GM19239 (cell line): ENCODE measurements at regions not wholly inside any gene's neighbourhood (a gene's known extent, or its start where the extent isn't known, plus 50 kb on each side); places are given as distances from the start of the nearest gene placed in this dataset.
"Not testable (repeated sequence)": the region's sequence is repeated elsewhere in the genome, so short reads cannot be mapped to it uniquely, and the experiment has no call there.

ENCODE experiments used
- DNase-seq: peaks from one replicate; pipeline ENCODE4 v3.0.0; 2011; ENCODE audit warnings: low spot score; ENCODE audit not compliant: insufficient read length
- FAIRE-seq: peaks from 2 replicates; lab custom pipeline; 2011; peaks lifted over from hg19 to GRCh38; lab: Jason Lieb, UNC

DNA sequence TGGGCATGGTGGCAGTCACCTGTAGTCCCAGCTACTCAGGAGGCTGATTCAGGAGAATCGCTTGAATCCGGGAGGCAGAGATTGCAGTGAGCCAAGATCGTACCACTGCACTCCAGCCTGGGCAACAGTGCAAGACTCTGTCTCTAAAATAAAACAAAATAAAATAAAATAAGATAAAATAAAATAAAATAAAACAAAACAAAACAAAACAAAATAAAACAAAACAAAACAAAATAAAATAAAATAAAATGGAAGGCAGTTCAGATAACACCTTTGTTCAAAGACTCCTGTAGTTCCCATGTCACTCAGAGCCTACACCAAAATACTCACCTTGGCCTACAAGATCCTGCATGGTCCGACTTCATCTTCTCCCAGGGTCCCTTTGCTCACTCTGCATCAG, 61.3 kb downstream of the SYF2 start:
- not testable (repeated sequence) for DNase-seq, FAIRE-seq

DNA sequence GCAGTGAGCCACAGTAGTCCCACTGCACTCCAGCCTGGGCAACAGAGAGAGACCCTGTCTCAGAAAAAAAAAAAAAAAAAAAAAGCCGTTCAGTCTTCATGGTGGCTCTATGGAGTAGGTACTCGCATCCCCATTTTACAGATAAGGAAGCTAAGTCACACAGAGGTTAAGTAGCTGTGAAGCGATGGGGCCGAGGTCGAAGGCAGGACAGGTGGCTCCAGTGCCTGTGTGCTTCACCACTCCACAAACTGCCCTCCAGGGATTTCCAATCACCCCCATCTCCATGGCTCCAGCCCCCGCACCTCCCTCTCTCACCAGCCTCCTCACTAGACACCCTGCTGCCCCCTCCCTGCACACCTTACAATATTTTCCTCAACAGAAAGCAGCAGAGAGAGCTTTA, 61.9 kb downstream of the SYF2 start:
- FAIRE-seq: no peak
- DNase-seq: no peak

DNA sequence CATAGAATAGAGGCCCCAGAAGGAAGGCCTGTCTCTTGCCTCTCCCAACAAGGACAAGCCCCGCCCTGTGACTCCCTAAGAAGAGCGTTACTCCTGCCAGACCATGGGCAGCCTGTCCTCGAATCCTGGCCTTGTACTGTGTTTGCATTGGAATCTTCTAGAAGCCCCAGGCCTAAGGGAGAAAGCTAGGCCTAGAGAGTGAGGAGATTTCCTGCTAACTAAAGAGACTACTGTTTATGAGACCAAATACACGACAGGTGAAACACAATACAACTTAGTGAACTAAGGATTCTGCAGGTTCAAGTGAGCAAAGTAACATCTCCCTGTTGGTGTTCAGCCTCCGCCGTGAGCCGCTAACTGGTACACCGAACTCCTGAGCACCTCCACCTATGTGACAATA, 62.7 kb downstream of the SYF2 start:
- no peak for FAIRE-seq
- DNase-seq: no peak

DNA sequence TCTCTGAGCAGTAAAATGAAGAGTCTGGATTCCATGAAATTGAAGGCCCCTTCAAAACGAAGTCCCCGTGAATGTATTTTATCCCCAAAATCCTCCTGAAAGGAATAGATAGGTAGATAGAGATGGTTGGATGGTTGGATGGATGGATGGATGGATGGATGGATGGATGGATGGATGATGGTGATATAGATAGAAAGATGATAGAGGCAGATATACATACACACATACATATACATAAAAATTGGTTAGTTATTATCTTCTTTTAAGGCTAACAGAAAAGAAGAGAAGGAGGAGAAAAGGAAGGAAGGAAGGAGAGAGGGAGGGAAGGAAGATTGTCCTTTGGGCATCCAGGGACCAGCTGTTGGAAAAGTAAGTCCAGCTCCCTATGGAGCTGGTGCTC, 63.1 kb downstream of the SYF2 start:
- FAIRE-seq: no peak

DNA sequence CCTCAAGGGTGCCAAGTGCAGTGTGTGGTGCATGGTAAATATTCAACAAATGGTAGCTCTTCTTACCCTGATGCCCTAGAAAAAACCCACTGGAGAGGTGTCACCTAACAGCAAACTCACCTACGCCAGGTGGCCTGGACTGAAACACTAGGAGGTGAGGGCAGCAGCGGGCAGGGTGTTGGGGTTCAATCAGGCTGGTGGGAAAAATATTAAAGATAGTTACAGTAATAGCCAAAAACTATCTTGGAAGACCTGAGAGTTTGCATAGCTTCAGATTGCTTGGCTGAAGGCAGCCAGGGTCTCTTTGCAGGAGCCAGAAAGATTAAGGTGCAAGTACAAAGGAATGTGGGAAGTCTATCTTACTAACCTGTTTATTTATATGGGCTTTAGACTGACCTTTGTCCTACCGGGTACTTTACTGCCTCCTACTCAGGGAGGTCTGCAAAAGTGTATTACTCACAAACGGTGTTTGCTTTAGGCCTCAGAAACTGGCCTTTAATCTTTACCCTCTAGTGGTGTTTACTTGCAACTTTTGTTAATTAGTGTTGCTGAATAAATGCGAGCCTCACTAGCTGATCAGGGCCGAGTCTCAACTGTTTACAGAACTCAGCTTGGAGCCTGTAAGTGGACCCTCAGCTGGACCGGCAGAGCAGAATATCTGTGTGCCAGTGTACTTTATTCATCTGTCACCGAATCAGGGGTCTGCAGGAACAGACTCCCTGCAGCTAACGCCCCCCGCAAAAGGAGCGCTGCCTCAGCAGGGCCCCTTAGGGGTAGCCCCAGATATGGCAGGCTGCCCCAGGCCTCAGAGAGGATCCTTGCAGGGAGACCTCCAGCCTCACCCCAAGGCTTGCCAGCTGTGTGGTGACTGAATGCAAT, 63.9 kb downstream of the SYF2 start:
- no peak for DNase-seq
- FAIRE-seq: no peak

More for the DNA sequence above, 63.1 kb downstream of the SYF2 start:
- no peak for DNase-seq

DNA sequence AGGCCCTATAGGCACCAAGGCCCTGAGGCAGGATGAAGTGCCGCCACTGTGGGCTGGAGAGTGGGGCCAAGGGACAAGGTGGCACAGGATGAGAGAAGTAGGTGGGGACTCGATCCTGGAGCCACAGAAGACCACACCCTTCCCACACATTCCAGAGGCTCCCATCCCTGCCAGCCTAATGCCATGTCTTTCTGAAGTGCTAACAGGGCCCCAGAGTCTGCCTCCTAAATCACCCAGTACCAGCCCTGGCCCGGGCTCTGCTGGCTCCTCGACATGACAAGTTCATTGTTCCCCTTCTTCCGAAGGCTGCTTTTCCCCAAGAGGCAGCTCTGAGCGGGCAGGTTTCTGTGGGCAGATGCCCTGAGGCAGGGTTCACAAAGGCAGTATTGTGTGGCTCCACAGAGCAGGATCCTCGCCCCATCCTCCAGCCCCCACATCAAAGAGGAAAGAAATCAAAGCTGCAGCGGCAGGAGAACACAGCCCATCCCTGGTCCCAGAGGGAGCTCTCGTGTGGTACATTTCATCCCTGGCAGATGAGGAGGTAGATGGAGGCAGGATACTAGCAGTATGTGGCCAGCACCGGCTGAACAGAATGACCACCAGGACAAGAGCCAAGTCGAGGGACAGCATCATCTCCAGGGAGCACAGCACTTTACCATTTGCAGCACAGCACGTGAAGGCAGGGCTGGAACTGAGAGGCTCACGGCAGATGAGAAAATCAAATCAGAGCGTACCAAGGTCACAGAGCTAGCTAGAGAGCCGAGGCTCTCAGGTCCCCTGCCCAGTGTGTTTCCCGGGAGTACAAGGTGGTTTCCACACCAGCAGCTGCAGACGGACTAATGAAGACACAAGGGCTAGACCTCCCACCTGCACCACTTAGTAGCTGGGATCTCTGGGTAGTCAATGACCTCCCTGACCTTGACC, 64.8 kb downstream of the SYF2 start:
- no peak for FAIRE-seq
- no peak for DNase-seq

DNA sequence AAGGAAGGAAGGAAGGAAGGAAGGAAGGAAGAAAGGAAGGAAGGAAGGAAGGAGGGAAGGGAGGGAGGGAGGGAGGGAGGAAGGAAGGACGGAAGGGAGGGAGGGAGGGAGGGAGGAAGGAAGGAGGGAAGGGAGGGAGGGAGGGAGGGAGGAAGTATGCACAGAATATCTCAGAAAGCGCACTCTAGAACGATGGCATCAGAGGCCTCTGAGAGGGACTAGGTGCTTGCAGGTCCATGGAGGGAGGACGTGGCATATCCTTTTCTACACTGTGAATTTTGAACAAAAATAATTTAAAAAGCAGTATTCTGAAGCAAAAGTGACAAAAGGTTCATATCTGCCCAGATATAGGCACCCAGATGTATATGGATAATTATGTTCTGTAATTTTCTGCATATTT, 65.5 kb downstream of the SYF2 start:
- FAIRE-seq: no peak
- no peak for DNase-seq

DNA sequence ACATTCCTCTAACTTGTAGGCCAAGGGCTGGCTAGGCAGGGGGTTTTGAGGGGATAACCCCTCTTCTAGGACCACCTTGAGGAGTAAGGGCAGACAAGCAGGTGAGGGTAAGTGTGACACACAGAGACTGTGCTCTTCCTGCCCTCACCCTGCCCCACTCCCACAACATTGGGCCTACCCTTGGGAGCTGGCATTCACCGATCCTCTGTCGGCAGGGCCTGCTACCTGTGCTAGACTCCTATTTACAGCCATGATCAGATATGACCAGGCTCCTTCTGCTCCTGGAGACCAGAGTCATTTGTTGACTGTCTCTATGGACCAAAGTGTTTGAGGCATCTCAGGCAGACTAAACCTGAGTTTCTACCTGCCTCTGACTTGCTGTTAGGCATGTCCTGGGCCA, 68.3 kb downstream of the SYF2 start:
- no peak for DNase-seq

DNA sequence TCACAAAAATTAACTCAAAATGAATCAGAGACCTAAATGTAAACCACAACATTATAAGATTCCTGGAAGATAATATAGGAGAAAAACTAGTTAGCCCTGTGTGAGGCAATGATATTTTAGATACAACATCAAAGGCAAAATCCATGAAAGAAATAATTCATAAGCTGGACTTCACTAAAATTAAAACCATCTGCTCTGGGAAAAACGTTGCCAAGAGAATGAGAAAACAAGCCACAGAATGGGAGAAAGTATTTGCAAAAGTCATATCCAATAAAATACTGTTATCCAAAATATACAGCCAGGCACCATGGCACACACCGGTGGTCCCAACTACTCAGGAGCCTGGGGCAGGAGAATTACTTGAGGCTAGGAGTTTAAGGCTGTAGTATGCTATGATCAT, 70.3 kb downstream of the SYF2 start:
- DNase-seq (no peak), FAIRE-seq (peak; percentile 18)

More for the DNA sequence above, 68.3 kb downstream of the SYF2 start:
- no peak for FAIRE-seq

DNA sequence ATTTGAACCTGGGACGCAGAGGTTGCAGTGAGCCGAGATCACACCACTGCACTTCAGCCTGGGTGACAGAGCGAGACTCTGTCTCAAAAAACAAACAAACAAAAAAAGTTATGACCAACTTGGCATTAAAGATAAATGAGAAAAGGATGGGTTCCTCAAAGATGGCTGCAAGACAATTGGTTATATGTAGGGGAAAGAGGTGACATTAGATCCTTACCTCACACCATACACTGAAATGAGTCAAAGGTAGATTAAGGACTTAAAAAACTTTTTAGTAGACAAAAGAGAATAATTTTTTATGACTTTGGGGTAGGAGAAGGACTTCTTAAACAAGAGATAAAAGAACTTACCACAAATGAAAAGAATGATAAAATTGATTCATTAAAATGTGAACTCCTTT, 74.5 kb downstream of the SYF2 start:
- FAIRE-seq: no peak
- no peak for DNase-seq

DNA sequence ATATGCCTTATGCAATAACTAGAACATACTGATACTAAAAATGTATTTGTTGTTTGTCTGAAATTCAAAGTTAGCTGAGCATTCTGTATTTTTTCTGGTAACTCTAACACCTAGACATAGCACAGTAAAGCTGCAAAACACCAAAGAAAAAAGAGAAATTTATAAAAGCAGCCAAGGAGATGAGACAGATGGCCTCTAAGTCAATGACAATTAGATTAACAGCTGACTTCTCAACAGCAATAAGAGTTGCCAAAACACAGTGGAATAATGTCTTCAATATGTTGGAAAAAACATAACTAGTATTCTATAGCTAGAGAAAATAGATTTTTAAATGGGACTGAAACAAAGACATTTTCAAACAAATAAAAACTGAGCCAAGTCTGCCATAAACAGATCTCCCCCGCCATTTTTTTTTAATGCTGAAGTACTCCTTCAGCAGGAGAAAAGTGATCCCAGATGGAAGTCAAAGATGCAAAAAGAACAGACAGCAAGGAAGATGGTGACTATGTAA, 81.3 kb downstream of the SYF2 start:
- FAIRE-seq (no peak), DNase-seq (no peak)

DNA sequence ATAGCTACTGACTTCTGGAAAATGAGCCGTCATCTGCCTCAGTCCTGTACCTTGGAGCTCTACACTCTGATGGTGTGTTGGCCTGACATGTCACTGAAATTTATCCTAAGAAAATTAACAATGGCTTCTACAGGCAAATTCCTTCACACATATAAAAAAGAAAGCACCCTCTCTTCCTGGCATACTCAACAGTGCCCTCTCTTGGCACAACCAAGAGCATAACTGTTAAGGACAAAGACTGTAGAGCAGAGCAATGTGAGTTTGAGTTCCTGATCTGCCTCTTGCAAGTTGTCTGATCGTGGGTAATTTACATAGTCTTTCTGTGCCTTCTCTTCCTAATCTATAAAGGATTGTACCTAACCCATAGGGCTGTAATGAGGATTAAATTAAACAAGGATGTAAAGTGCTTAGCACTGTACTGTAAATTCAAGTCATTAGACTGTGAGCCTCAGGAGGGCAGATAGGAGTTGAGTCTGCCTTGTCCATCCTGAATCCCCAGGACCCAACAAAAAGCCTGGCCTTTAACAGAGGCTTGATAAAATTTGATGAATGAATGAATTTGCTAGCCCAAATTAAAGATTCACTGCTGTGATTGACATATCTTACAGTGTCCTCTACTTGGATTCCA, 83.5 kb downstream of the SYF2 start:
- peak; percentile 26 for FAIRE-seq
- no peak for DNase-seq

DNA sequence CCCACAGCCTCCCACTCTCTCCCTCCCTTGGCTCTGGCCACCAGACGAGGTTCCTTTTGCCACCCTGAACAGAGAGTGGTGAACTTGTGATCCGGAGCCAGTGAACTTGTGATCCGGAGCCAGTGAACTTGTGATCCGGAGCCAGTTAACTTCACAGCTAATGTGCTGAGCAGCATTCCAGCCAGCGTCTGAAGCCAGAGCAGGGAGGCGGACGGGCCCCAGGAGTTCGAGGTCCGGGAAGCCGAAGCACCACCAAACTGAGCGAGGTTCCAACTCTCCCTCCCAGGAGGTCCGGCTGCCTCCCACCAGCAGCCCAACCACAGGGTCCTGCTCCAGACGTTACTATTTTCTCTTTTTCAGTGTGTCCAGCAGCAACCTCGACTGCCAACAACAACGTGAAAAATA, 85.8 kb downstream of the SYF2 start:
- no peak for DNase-seq
- FAIRE-seq: no peak

DNA sequence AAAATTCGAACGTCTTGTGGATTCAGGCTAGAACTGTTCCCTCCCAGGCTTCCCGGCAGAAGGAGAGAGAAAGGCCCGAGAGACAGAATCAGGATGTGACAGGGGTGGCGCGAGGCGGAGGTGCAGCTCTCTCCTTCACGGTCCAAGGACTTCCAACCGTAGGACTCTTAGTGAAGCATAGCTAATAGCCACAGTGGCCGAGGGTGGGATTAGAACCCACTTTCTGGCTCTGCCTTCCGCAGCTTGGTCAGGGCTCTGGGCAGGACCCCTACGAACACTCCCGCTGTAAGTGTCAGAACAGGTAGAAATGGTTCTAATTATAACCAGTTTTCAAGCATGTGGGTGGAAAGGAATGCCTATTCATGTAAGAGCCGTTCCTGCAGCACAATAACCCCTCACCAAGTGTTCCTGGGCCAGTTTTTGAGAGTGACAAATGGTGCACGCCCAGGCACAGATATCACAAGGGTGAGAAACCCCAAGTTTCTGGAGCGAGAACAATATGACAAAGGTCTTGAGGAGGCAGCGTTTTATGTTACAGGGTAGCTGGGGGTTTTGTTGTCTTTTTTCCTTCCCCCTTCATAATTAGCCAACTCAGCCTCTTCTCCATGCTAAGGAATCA, 86.4 kb downstream of the SYF2 start:
- FAIRE-seq: peak; percentile 72
- DNase-seq: no peak

DNA sequence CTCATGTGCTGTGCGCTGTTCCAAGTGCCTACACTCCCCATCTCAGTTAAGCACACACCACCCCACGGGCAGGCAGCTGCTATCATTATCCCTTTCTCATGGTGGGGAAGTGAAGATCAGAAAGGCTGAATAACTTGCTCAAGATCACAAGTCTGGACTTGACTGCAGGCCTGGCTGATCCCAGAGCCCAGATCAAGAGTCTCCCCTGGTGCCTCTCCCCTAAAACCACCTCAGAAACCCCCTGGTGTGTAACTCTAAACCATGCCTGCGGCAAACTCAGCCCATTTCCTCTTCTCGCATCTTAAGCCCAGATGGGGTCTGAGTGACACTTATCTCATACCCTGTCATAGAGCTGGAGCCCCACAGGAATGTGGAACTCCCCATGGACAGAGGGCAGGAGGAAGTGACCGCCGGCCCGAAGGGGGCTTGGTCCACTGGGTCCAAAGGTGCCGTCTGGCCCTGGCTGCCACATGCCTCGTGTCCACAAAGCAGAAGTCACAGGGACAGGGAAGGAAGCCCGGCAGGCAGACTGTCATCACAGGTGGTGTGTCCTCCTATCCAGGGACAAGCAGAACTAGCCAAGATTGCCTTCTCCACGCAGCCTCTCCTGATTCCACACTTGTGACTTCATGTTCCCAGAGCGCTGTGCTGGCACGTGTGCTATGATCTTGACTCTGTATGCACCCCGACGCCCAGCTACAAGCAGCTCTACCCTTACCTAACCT, 92.1 kb downstream of the SYF2 start:
- FAIRE-seq (peak; percentile 66), DNase-seq (peak; percentile 32)

DNA sequence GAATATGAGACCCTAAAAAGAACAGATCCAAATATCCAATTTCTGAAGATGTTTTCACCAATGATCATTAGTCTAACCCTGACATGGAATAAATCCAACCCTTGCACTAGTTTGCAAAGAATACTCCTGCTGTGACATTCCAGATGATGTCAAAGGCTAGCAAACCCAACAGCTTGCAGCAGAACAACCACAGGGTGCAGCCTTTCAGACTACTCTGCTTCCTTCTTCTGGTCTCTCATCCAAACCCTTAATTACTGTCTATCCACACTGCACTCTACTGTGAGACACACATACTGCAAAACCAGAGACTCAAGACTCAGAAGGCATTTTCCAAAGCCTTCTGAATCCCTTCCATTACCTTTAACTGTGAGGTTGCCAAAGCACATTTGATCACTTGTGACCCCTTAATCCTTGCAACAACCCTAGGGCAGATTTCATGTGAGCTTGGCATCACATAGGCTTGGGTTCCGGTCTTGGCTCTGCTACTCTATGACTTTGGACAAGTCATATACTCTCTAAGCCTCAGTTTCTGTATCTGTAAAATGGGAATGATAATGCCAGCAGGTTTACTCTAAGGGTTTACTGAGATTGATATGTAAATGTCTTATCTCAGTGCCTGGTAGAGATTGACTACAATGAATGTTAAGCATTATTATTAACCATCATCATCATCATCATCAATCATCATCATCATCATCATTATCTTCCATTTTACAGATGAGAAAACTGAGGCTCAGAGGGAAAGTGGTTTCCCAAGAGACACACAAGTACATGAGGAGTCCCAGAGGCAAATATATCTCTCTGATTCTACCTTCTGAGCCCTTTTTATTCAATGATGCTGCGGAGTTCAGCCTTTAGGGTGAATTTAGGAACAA, 94.5 kb downstream of the SYF2 start:
- no peak for DNase-seq
- FAIRE-seq: no peak

DNA sequence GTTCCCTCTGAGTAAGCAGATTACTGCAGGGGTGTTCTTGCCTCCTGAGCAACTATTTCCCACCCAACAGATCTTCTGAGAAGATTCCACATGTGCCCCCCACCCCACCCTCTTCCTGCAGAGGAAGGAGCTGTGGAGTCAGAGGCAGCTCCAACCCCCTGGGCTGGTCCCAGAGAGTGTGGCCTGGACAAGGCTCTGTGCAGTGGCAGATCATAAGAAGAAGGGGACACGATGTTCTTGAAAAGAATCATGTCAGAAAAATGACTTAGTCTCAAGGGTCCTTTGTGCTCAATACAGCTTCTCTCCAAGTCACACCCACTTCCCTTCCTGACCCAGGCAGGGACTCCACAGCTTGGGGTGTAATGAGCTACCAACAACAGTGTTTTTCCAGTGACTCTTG, 95.2 kb downstream of the SYF2 start:
- DNase-seq (no peak), FAIRE-seq (no peak)

DNA sequence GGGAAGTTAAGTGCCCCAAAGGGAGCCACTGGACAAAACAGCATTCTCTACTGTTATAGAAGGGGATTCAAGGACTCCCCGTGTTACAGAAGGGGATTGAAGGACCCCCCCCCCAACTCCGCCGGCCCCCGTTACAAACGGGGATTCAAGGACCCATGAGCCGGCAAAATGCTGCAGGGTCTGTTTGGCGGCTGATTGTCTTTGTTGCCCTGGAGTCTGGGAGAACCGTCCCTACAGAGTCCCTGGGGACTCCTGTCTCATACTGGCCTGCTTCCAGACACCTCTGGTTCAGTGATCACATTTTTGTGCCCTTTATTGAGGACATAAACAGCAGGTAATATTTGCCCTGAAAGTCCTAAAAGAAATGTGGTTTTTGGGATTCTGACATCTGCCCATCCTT, 96.4 kb downstream of the SYF2 start:
- peak; percentile 11 for FAIRE-seq
- DNase-seq: no peak
